RWPE2 (cell line): ENCODE measurements at regions not wholly inside any gene's neighbourhood (a gene's known extent, or its start where the extent isn't known, plus 50 kb on each side); places are given as distances from the start of the nearest gene placed in this dataset.

Experiments
- ATAC-seq: fragments of 200-7000 bp; cut with Tn5 transposase; 3 replicates; pipeline ENCODE4 v1.9.1; 2021; ENCODE audit warnings: low read depth
- DNase-seq: peaks from one replicate; pipeline ENCODE4 v3.0.0-alpha.2; 2020; ENCODE audit warnings: low spot score
- H3K27ac ChIP-seq: fragments of 450-650 bp; 2 replicates; pipeline ENCODE4 v1.5.1; 2017; ENCODE audit warnings: mild to moderate bottlenecking; ENCODE audit not compliant: poor library complexity, severe bottlenecking
- H3K27me3 ChIP-seq: fragments of 250-450 bp; sonication (Bioruptor Pico); 2 replicates; pipeline ENCODE4 v1.5.1; 2021; ENCODE audit warnings: mild to moderate bottlenecking, moderate library complexity; ENCODE audit not compliant: insufficient read depth, poor library complexity, severe bottlenecking
- H3K36me3 ChIP-seq: fragments of 250-450 bp; sonication (Bioruptor Pico); 2 replicates; pipeline ENCODE4 v1.5.1; 2020; ENCODE audit warnings: low read depth, mild to moderate bottlenecking, moderate library complexity
- H3K4me1 ChIP-seq: fragments of 250-450 bp; sonication (Bioruptor Pico); 2 replicates; pipeline ENCODE4 v1.5.1; 2021; ENCODE audit warnings: mild to moderate bottlenecking, moderate library complexity; ENCODE audit not compliant: insufficient read depth, poor library complexity, severe bottlenecking
- H3K4me3 ChIP-seq: fragments of 250-450 bp; sonication (Bioruptor Pico); 2 replicates; pipeline ENCODE4 v1.5.1; 2021; ENCODE audit warnings: mild to moderate bottlenecking, moderate library complexity; ENCODE audit not compliant: severe bottlenecking
- H3K9me3 ChIP-seq: fragments of 250-450 bp; sonication (Bioruptor Pico); 2 replicates; pipeline ENCODE4 v1.5.1; 2021; ENCODE audit warnings: mild to moderate bottlenecking, moderate library complexity; ENCODE audit not compliant: severe bottlenecking
- CTCF ChIP-seq: fragments of 450-650 bp; IDR thresholded peaks from one replicate; pipeline ENCODE4 v1.5.1; 2017; ENCODE audit warnings: mild to moderate bottlenecking, moderate library complexity; ENCODE audit not compliant: poor library complexity, severe bottlenecking

- TF ChIP-seq CTCF: no peak
- ATAC-seq: no peak
- H3K36me3 ChIP-seq: no peaks in the 10 kb centered on the region
- H3K9me3 ChIP-seq: no peaks in the 10 kb centered on the region
- no peaks in the 10 kb centered on the region for H3K4me1 ChIP-seq
- no peak for DNase-seq
- no peak overlapping the region for H3K27ac ChIP-seq
- no peak overlapping the region for H3K4me3 ChIP-seq
- no peaks in the 10 kb centered on the region for H3K27me3 ChIP-seq
Observed at GRCh38 chr14:41419709-41420108, 187.0 kb upstream of the LRFN5 start.

- H3K4me1 ChIP-seq: no peaks in the 10 kb centered on the region
- no peak for TF ChIP-seq CTCF
- no peak overlapping the region for H3K4me3 ChIP-seq
- H3K36me3 ChIP-seq: no peaks in the 10 kb centered on the region
- ATAC-seq (no peak), DNase-seq (no peak)
- no peaks in the 10 kb centered on the region for H3K27me3 ChIP-seq
- no peak overlapping the region for H3K27ac ChIP-seq
- no peaks in the 10 kb centered on the region for H3K9me3 ChIP-seq
Observed at GRCh38 chr14:41418851-41419250, 187.8 kb upstream of the LRFN5 start.

- TF ChIP-seq CTCF: no peak
- ATAC-seq: no peak
- no peak for DNase-seq
Observed at GRCh38 chr14:41409806-41410205, 196.9 kb upstream of the LRFN5 start.

GRCh38 chr14:41404126-41404525 lies 202.6 kb upstream of the LRFN5 start:
- peaks cover 9% of the 10 kb centered on the region for H3K27me3 ChIP-seq
- H3K36me3 ChIP-seq: no peaks in the 10 kb centered on the region
- TF ChIP-seq CTCF: no peak
- no peaks in the 10 kb centered on the region for H3K4me1 ChIP-seq
- H3K4me3 ChIP-seq: no peak overlapping the region
- H3K27ac ChIP-seq: no peak overlapping the region
- no peak for DNase-seq
- H3K9me3 ChIP-seq: no peaks in the 10 kb centered on the region
- ATAC-seq: no peak

More at GRCh38 chr14:41409806-41410205, 196.9 kb upstream of the LRFN5 start:
- no peak overlapping the region for H3K4me3 ChIP-seq
- H3K4me1 ChIP-seq: no peaks in the 10 kb centered on the region
- peaks cover 18% of the 10 kb centered on the region for H3K27me3 ChIP-seq
- no peaks in the 10 kb centered on the region for H3K36me3 ChIP-seq
- no peak overlapping the region for H3K27ac ChIP-seq
- no peaks in the 10 kb centered on the region for H3K9me3 ChIP-seq

- DNase-seq (no peak), ATAC-seq (no peak)
- peaks cover 12% of the 10 kb centered on the region for H3K27me3 ChIP-seq
- H3K4me1 ChIP-seq: no peaks in the 10 kb centered on the region
- H3K27ac ChIP-seq: no peak overlapping the region
- H3K36me3 ChIP-seq: no peaks in the 10 kb centered on the region
- no peaks in the 10 kb centered on the region for H3K9me3 ChIP-seq
- no peak overlapping the region for H3K4me3 ChIP-seq
- no peak for TF ChIP-seq CTCF
Observed at GRCh38 chr14:41403360-41403759, 203.3 kb upstream of the LRFN5 start.
